CD14-positive monocyte (primary cell): ENCODE measurements at regions not wholly inside any gene's neighbourhood (a gene's known extent, or its start where the extent isn't known, plus 50 kb on each side); places are given as distances from the start of the nearest gene placed in this dataset.

Experiments
- DNase-seq, 3 donors: peaks; one replicate each; pipeline ENCODE4 v3.0.0-alpha.2; 2011 to 2022
- H2AFZ ChIP-seq: 2 replicates; pipeline ENCODE4 v1.6.0; 2012; ENCODE audit warnings: mild to moderate bottlenecking, low read depth, low read length, inconsistent platforms; ENCODE audit not compliant: insufficient read depth, poor library complexity, severe bottlenecking
- H3K27ac ChIP-seq, 2 donors: 1 replicate in 1 of 2; 2 replicates in 1 of 2; pipeline ENCODE4 v1.5.1; 2012 to 2013; ENCODE audit warnings: low read length in 2 of 2, control low read depth in 1 of 2, inconsistent platforms in 1 of 2, low read depth in 1 of 2, mild to moderate bottlenecking in 1 of 2
- H3K27me3 ChIP-seq, 2 donors: one replicate each; pipeline versions ENCODE4 v1.6.0 to v1.6.1; 2011 to 2013; ENCODE audit warnings: low read length in 2 of 2; ENCODE audit not compliant: control insufficient read depth in 2 of 2, insufficient read depth in 2 of 2
- H3K36me3 ChIP-seq, 2 donors: replicated peaks in 1 of 2; 1 replicate in 1 of 2; 2 replicates in 1 of 2; pipeline versions ENCODE4 v1.5.1 to v1.6.1; 2012 to 2013; ENCODE audit warnings: low read length in 2 of 2, control low read depth in 1 of 2, inconsistent platforms in 1 of 2, mild to moderate bottlenecking in 1 of 2; ENCODE audit not compliant: insufficient read depth in 2 of 2, control insufficient read depth in 1 of 2
- H3K4me1 ChIP-seq, 2 donors: 1 replicate in 1 of 2; 2 replicates in 1 of 2; pipeline versions ENCODE4 v1.5.1 to v1.6.1; 2012 to 2013; ENCODE audit warnings: low read length in 2 of 2, control low read depth in 1 of 2, inconsistent platforms in 1 of 2, mild to moderate bottlenecking in 1 of 2, moderate library complexity in 1 of 2; ENCODE audit not compliant: insufficient read depth in 2 of 2, control insufficient read depth in 1 of 2
- H3K4me2 ChIP-seq: replicated peaks from 2 replicates; pipeline ENCODE3; 2012; ENCODE audit warnings: low read length, moderate library complexity, mild to moderate bottlenecking; ENCODE audit not compliant: poor library complexity, severe bottlenecking; ENCODE audit errors: extremely low read depth
- H3K4me3 ChIP-seq, 3 experiments: fragments of 200-600 bp in 1 of 3; sonication (generic) in 1 of 3; replicated peaks in 1 of 3; 1 replicate in 2 of 3; 2 replicates in 1 of 3; pipeline ENCODE4 v1.5.1; 2011 to 2013; ENCODE audit warnings: low read length in 3 of 3, mild to moderate bottlenecking in 3 of 3, control low read depth in 2 of 3, low read depth in 2 of 3, inconsistent platforms in 1 of 3, moderate library complexity in 1 of 3
- H3K79me2 ChIP-seq: 2 replicates; pipeline ENCODE4 v1.6.0; 2012; ENCODE audit warnings: mild to moderate bottlenecking, control low read depth, inconsistent platforms, low read length, moderate library complexity; ENCODE audit not compliant: insufficient read depth
- H3K9ac ChIP-seq: 2 replicates; pipeline ENCODE4 v1.6.0; 2017; ENCODE audit warnings: low read length, mild to moderate bottlenecking; ENCODE audit not compliant: insufficient read depth, poor library complexity, severe bottlenecking
- H3K9me3 ChIP-seq, 2 donors: replicated peaks in 1 of 2; 1 replicate in 1 of 2; 2 replicates in 1 of 2; pipeline versions ENCODE4 v1.5.1 to v1.6.1; 2012 to 2013; ENCODE audit warnings: low read length in 2 of 2, control low read depth in 1 of 2; ENCODE audit not compliant: control insufficient read depth in 1 of 2, insufficient read depth in 1 of 2
- H4K20me1 ChIP-seq: 2 replicates; pipeline ENCODE4 v1.6.0; 2012; ENCODE audit warnings: mild to moderate bottlenecking, low read length, control low read depth, moderate library complexity; ENCODE audit not compliant: insufficient read depth
- H3K27ac Mint-ChIP-seq, 7 donors: one replicate each; pipeline ENCODE4 v1.8.0; 2020; ENCODE audit warnings: mild to moderate bottlenecking in 7 of 7, mixed read lengths in 7 of 7, moderate library complexity in 6 of 7, inconsistent platforms in 2 of 7
- H3K27me3 Mint-ChIP-seq, 3 donors: one replicate each; pipeline ENCODE4 v1.8.0; 2021 to 2022; ENCODE audit warnings: low read depth in 3 of 3, mild to moderate bottlenecking in 3 of 3, mixed read lengths in 3 of 3, moderate library complexity in 3 of 3, inconsistent platforms in 1 of 3
- H3K36me3 Mint-ChIP-seq, 2 donors: one replicate each; pipeline ENCODE4 v1.8.0; 2020; ENCODE audit warnings: mixed read lengths in 2 of 2, inconsistent platforms in 1 of 2, mild to moderate bottlenecking in 1 of 2
- H3K4me1 Mint-ChIP-seq: one replicate; pipeline ENCODE4 v1.8.0; 2020; ENCODE audit warnings: mild to moderate bottlenecking, mixed read lengths
- H3K4me3 Mint-ChIP-seq, 2 donors: one replicate each; pipeline ENCODE4 v1.8.0; 2020; ENCODE audit warnings: mild to moderate bottlenecking in 2 of 2, mixed read lengths in 2 of 2, moderate library complexity in 1 of 2
- H3K9me3 Mint-ChIP-seq, 7 donors: one replicate each; pipeline ENCODE4 v1.8.0; 2020 to 2022; ENCODE audit warnings: mixed read lengths in 7 of 7, mild to moderate bottlenecking in 6 of 7, moderate library complexity in 6 of 7, inconsistent platforms in 2 of 7
- WGBS: methylation state at CpG from one replicate; pipeline ENCODE4 v1.1.5; 2013; ENCODE audit warnings: missing lambda C conversion rate; ENCODE audit not compliant: insufficient coverage; 5-methylcytosine and 5-hydroxymethylcytosine counted together
- intact Hi-C, 2 donors: fragments of 100-400 bp; cut with micrococcal nuclease; formaldehyde crosslinking; loops; one replicate each; pipeline versions ENCODE4 v1.15.0 to v1.15.1; 2023
- TF ChIP-seq, protein P1 (sequence below): fragments of 200-600 bp; IDR thresholded peaks from one replicate; pipeline ENCODE4 v1.8.0; 2022; ENCODE audit warnings: antibody characterized with exemption, mild to moderate bottlenecking

DNA sequence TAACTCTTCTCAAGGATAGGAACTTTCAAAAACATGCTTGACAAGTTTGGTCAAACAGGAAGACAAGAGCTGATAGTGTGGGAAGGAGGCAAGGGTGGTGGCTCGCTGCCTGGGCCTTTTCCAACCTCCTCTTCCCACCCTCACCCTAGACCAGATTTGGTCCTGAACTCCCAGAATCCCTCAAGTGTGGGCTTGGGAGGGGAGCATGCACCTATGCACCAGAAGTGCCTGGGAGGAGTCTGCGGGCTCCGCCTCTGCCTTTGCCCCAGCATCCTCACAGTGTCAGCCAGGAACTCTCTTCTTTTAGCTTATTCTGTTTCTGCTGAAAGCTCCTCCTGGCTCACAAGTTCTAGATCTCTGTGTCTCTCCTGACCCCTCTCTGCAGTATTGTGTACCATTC is 126.2 kb upstream of the MRPS22 start:
- no peak overlapping the region for H3K4me2 ChIP-seq
- TF ChIP-seq, protein P1, sequence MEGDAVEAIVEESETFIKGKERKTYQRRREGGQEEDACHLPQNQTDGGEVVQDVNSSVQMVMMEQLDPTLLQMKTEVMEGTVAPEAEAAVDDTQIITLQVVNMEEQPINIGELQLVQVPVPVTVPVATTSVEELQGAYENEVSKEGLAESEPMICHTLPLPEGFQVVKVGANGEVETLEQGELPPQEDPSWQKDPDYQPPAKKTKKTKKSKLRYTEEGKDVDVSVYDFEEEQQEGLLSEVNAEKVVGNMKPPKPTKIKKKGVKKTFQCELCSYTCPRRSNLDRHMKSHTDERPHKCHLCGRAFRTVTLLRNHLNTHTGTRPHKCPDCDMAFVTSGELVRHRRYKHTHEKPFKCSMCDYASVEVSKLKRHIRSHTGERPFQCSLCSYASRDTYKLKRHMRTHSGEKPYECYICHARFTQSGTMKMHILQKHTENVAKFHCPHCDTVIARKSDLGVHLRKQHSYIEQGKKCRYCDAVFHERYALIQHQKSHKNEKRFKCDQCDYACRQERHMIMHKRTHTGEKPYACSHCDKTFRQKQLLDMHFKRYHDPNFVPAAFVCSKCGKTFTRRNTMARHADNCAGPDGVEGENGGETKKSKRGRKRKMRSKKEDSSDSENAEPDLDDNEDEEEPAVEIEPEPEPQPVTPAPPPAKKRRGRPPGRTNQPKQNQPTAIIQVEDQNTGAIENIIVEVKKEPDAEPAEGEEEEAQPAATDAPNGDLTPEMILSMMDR = no peak
- H3K9ac ChIP-seq = no peak overlapping the region
- no peaks in the 10 kb centered on the region for H3K36me3 ChIP-seq
- 92% methylated on average over 2 of the region's 3 CpGs for WGBS
- H3K27me3 ChIP-seq = no peaks in the 10 kb centered on the region
- H3K79me2 ChIP-seq = no peaks in the 10 kb centered on the region
- no peak overlapping the region for H3K27ac Mint-ChIP-seq
- H3K4me1 ChIP-seq = no peaks in the 10 kb centered on the region
- no peak overlapping the region for H3K4me3 ChIP-seq
- no peak for DNase-seq
- no peak overlapping the region for H2AFZ ChIP-seq
- H3K4me1 Mint-ChIP-seq = no peaks in the 10 kb centered on the region
- H3K4me3 Mint-ChIP-seq = no peak overlapping the region
- no peaks in the 10 kb centered on the region for H3K36me3 Mint-ChIP-seq
- no peaks in the 10 kb centered on the region for H3K9me3 ChIP-seq
- peaks cover 0 to 1% (median 0%) of the 10 kb centered on the region in 7 donors for H3K9me3 Mint-ChIP-seq
- no peak overlapping the region for H3K27ac ChIP-seq
- H4K20me1 ChIP-seq = no peaks in the 10 kb centered on the region
- peaks cover 2 to 20% (median 3%) of the 10 kb centered on the region in 3 donors for H3K27me3 Mint-ChIP-seq
- intact Hi-C loops = no loop called here

DNA sequence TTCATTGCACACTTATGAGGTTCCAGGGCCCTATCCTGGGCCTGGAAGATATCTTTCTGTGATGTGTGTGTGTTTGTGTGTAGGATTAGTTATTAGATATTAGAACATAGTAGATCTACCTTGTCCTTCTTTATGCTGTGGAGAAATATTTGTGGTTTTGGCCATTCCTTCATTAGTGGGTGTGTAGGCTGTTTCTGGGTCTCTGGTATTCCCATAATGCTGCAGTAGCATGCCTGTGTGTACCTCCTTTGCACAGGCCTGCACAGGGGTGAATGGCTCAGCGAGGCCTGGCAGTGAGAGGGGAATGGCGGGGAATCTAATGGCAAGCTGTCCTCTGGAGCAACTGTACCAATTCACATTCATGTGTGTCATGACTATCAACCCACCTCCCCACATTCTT is 125.8 kb upstream of the MRPS22 start:
- no peak overlapping the region for H3K27ac Mint-ChIP-seq
- Histone ChIP-seq H3K79me2 (no peaks in the 10 kb centered on the region), H3K4me1 (no peaks in the 10 kb centered on the region), H3K27me3 (no peaks in the 10 kb centered on the region), H3K9ac (no peak overlapping the region), H2AFZ (no peak overlapping the region), H4K20me1 (no peaks in the 10 kb centered on the region), H3K4me3 (no peak overlapping the region), H3K27ac (no peak overlapping the region), H3K9me3 (no peaks in the 10 kb centered on the region), H3K4me2 (no peak overlapping the region), H3K36me3 (no peaks in the 10 kb centered on the region)
- TF ChIP-seq, protein P1 = no peak
- no CpG with 5 or more reads among the region's 2 CpGs for WGBS
- no peaks in the 10 kb centered on the region for H3K36me3 Mint-ChIP-seq
- DNase-seq = no peak
- no peak overlapping the region for H3K4me3 Mint-ChIP-seq
- intact Hi-C loops = no loop called here
- H3K9me3 Mint-ChIP-seq = peaks cover 0 to 1% (median 0%) of the 10 kb centered on the region in 7 donors
- H3K4me1 Mint-ChIP-seq = no peaks in the 10 kb centered on the region
- H3K27me3 Mint-ChIP-seq = peaks cover 2 to 21% (median 3%) of the 10 kb centered on the region in 3 donors
